Urinary bladder (tissue), 3 donors: ENCODE measurements at regions not wholly inside any gene's neighbourhood (a gene's known extent, or its start where the extent isn't known, plus 50 kb on each side); places are given as distances from the start of the nearest gene placed in this dataset.

ENCODE experiments used
- DNase-seq: peaks from one replicate; pipeline ENCODE4 v3.0.0-alpha.2; 2015; ENCODE audit errors: extremely low spot score
- H3K27ac ChIP-seq: one replicate; pipeline ENCODE4 v1.5.1; 2013; ENCODE audit warnings: low read depth, mild to moderate bottlenecking, moderate library complexity
- H3K36me3 ChIP-seq: one replicate; pipeline ENCODE4 v1.6.1; 2013; ENCODE audit warnings: mild to moderate bottlenecking, moderate library complexity; ENCODE audit not compliant: insufficient read depth
- H3K4me1 ChIP-seq: one replicate; pipeline ENCODE4 v1.6.1; 2013; ENCODE audit warnings: mild to moderate bottlenecking, moderate library complexity; ENCODE audit not compliant: insufficient read depth
- H3K4me3 ChIP-seq: one replicate; pipeline ENCODE4 v1.5.1; 2013; ENCODE audit warnings: low read depth, low read length
- WGBS: extraction: QIAGEN DNeasy Blood & Tissue Kit; methylation state at CpG from one replicate; pipeline ENCODE4 v1.1.7; 2013; 5-methylcytosine and 5-hydroxymethylcytosine counted together
- donor health status: healthy with polysubstance abuse.
- donor health status: healthy.

DNA sequence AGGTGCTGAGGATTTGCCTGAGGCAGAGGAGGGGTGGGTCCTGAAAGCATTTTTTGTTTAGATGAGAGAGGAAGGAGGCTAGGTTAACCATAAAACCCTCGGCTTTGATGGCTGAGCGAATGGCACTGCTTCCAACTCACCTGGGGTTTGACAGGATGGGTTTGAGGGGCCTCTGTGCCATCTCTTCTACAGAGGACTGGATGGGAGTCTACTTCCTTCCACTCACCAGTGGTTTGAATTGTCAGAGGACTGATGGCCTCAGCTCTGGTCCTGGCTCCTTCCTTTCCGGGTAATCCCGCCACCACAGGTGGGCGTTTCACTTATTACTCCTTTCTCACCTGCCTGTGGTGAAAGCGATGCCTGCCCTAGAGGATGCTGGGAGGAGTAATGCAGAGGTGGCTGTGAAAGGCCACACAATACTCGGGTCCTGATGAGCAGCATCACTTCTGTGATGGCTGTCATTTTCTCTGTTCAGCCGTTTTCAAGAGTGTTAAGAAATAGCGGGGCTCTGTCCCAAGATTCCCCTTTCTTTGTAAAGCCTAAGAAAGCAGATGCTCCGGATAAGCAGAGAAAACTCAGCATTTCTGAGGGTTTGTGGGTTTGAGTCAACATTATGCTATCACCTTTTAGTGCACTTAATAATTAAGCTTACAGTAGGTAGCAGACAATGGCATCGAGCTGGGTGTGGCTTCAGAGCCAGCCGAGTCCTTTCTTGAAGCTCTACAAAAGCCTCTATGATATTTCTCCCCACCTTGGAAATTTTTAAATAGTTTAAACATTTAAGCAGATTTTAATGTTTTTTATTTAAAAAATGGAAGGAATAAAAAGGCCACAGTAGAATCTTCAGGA, 220.7 kb downstream of the HLX start:
- WGBS: 90% methylated on average over 12 of the region's 12 CpGs
- no peaks in the 10 kb centered on the region for H3K4me1 ChIP-seq
- H3K36me3 ChIP-seq: no peaks in the 10 kb centered on the region
- no peak for DNase-seq
- no peak overlapping the region for H3K27ac ChIP-seq
- H3K4me3 ChIP-seq: no peak overlapping the region

GRCh38 chr1:221100611-221101010, 221.4 kb downstream of the HLX start:
- WGBS: 44% methylated on average over 3 of the region's 3 CpGs
- no peaks in the 10 kb centered on the region for H3K4me1 ChIP-seq
- no peak overlapping the region for H3K4me3 ChIP-seq
- H3K36me3 ChIP-seq: no peaks in the 10 kb centered on the region
- no peak for DNase-seq
- no peak overlapping the region for H3K27ac ChIP-seq

- no peak for DNase-seq
- H3K27ac ChIP-seq: no peak overlapping the region
- no peak overlapping the region for H3K4me3 ChIP-seq
- no peaks in the 10 kb centered on the region for H3K4me1 ChIP-seq
- H3K36me3 ChIP-seq: no peaks in the 10 kb centered on the region
These were observed 222.8 kb downstream of the HLX start for GRCh38 chr1:221101807-221102605.

DNA sequence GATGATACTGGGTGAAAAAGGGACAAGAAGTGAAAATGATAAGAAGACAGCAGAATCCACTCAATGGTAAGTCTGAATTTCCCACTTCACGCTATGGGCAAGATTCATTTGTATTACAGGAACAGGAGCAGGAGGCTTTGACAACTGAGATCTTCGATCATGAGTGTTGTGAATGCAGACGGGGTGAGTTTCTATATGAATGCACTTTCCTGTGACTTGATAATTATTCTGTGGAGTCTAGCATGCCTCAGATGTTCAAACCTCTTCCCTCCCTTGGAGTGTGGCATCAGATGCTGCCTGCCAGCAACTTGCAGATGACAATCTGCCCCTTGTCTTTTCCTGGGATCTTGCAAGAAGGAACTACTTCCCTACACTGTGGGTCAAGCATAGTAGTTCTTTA, 225.4 kb downstream of the HLX start:
- no peaks in the 10 kb centered on the region for H3K4me1 ChIP-seq
- H3K27ac ChIP-seq: no peak overlapping the region
- DNase-seq: no peak
- H3K36me3 ChIP-seq: no peaks in the 10 kb centered on the region
- H3K4me3 ChIP-seq: no peak overlapping the region
- 92% methylated on average over 3 of the region's 3 CpGs for WGBS

- H3K4me3 ChIP-seq: no peak overlapping the region
- H3K27ac ChIP-seq: no peak overlapping the region
- no peaks in the 10 kb centered on the region for H3K36me3 ChIP-seq
- WGBS: 83% methylated on average over 1 of the region's 1 CpG
- no peaks in the 10 kb centered on the region for H3K4me1 ChIP-seq
- DNase-seq: no peak
These were observed 226.3 kb downstream of the HLX start for GRCh38 chr1:221105578-221105977.

DNA sequence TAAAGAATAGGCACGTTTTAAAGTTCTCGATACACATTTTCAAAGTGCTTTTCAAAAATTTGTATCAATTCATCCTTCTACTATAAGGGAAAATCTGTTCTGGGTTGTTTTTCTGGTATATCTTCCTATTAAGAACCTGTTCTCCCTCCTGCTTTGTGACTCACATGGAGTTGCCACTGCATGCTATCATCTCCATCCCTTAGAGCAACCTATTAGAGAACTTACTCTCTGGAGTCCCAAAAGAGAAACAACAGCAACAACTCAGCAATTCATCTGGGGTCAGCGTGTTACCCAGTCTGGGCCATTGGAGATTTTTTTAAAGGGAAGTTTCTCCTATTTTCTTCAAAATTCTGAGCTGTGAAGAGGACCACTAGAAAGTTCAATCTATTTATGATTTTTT, 227.4 kb downstream of the HLX start:
- Histone ChIP-seq H3K27ac (no peak overlapping the region), H3K4me1 (no peaks in the 10 kb centered on the region), H3K4me3 (no peak overlapping the region), H3K36me3 (no peaks in the 10 kb centered on the region)
- no peak for DNase-seq
- WGBS: 62% methylated on average over 3 of the region's 3 CpGs

- no peaks in the 10 kb centered on the region for H3K36me3 ChIP-seq
- no peaks in the 10 kb centered on the region for H3K4me1 ChIP-seq
- DNase-seq: no peak
- H3K27ac ChIP-seq: no peak overlapping the region
- no peak overlapping the region for H3K4me3 ChIP-seq
These were observed 230.7 kb downstream of the HLX start for GRCh38 chr1:221109930-221110329.

DNA sequence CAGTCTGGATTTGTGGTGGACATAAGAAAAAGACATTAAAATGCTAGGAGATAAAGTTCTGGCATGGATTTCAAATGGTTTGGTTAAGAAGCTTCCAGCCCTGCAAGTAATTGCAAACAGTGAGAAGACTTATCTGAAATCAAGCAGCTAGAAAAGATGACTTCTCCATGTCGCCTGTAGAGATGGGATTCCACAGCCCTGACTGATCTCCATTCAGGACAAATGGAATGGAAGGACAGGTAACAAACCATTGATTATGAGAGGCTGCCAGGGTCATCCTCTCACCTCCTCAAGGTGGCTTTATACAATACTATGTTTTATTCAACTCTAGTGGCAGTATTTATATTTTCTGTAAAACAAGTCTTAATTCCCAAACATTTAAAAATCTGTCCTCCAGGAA, 237.9 kb downstream of the HLX start:
- Histone ChIP-seq H3K36me3 (no peaks in the 10 kb centered on the region), H3K4me1 (no peaks in the 10 kb centered on the region), H3K4me3 (no peak overlapping the region), H3K27ac (no peak overlapping the region)
- 75% methylated on average over 1 of the region's 1 CpG for WGBS
- no peak for DNase-seq

DNA sequence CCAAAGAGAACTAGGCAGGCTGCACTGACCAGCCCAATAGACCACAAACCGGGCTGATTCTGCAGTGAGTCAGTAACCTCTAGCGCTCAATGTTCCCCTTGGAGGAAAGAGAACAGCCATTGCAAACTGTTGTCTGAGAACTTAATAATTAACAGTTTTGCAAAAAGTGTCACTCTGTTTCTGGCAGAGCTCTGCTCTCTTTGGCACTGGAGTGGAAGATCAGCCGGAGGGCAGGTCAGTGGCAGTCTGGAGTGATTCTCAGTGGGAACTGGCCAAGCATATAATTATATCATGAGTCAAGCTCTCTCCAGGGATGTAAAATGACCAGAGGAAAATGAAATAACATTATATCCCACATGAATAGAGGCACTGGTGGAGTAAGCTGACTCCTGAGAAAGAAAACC, 238.3 kb downstream of the HLX start:
- Histone ChIP-seq H3K4me3 (no peak overlapping the region), H3K27ac (no peak overlapping the region), H3K4me1 (no peaks in the 10 kb centered on the region), H3K36me3 (no peaks in the 10 kb centered on the region)
- WGBS: 72% methylated on average over 3 of the region's 3 CpGs
- no peak for DNase-seq

DNA sequence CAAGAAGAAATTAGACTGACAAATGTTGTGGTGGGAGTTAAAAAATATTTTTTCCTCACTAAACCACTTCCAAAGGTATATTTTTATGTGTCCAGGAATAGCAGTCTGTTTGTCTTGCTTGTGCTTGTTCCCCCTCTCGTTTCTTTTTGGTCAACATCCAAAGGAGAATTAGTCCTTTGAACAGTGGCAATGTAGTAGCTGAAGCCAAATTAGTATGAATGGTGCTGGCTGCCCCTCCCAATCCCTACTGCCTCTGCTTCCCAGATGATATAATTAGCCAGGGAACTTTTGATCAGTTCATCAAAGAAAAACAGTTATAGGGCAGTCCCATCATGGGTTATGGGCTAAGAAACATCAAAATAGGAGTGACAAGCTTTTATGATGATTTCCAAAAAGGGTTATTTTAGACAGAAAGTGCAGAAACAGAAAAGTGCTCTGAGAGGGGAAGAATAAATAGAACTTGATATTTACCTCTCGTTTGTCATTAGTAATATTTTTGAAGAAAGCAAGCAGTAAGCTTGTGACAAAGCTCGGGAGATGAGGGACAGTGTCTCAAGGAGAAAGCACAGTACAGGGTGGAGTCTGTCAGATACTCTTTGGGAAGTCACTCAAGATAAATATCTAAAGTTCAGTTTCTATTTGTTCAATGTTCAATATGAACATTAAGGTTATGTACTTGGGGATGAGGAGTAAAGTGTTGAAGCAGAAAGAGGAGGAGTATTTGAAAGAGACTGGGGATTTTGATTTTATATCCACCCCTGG, 239.1 kb downstream of the HLX start:
- H3K4me1 ChIP-seq: no peaks in the 10 kb centered on the region
- DNase-seq: no peak
- H3K4me3 ChIP-seq: no peak overlapping the region
- H3K36me3 ChIP-seq: no peaks in the 10 kb centered on the region
- WGBS: 61% methylated on average over 3 of the region's 3 CpGs
- H3K27ac ChIP-seq: no peak overlapping the region

DNA sequence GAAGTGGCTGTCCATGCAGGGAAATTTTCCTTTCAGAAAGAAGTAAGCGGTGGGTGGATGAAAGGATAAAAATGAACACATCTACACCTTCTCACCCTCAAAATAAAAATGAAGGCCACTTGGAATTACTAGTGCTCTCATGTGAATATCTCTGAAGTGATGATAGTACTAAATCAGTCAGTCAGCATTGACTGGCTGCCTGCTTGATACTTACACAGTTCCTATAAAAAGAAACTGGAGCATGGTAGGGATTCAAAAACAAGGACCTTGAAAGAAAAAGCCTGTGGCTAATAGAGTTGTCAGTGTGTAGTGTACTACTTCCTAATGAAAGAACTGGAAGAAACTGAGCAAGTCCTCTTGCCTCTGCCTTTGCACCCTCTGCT, 239.7 kb downstream of the HLX start:
- Histone ChIP-seq H3K36me3 (no peaks in the 10 kb centered on the region), H3K27ac (no peak overlapping the region), H3K4me1 (no peaks in the 10 kb centered on the region), H3K4me3 (no peak overlapping the region)
- WGBS: 86% methylated on average over 1 of the region's 1 CpG
- no peak for DNase-seq

DNA sequence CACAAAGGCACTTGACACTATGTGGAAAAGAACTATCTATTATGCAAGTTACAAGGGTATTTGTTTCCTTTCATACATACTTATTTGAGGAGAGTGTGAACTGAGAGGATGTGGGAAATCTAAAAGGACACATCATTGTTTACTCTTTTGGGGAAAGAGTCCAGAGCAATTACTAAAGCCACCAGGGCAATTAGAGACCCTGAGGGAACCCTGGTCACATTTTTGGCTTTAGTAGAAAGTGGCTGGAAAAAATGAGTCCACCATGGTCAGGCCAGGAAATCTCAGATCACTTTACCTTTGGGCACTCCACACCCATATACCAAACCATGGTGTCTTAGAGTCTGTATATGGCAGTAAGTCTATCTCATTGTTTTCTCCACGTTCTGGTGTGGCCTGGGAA, 243.3 kb downstream of the HLX start:
- Histone ChIP-seq H3K4me3 (no peak overlapping the region), H3K36me3 (no peaks in the 10 kb centered on the region), H3K27ac (no peak overlapping the region), H3K4me1 (no peaks in the 10 kb centered on the region)
- DNase-seq: no peak
- 48% methylated on average over 1 of the region's 1 CpG for WGBS

GRCh38 chr1:221125976-221126375, 246.7 kb downstream of the HLX start:
- Histone ChIP-seq H3K4me3 (no peak overlapping the region), H3K27ac (no peak overlapping the region), H3K36me3 (no peaks in the 10 kb centered on the region), H3K4me1 (no peaks in the 10 kb centered on the region)
- 89% methylated on average over 5 of the region's 5 CpGs for WGBS
- DNase-seq: no peak

- no peaks in the 10 kb centered on the region for H3K36me3 ChIP-seq
- 69% methylated on average over 2 of the region's 2 CpGs for WGBS
- no peak for DNase-seq
- H3K4me3 ChIP-seq: no peak overlapping the region
- no peak overlapping the region for H3K27ac ChIP-seq
- H3K4me1 ChIP-seq: no peaks in the 10 kb centered on the region
These were observed 258.4 kb downstream of the HLX start for GRCh38 chr1:221137666-221138065.
